NCI-H146 treated with DMSO at 0.1 percent for 48 hours (cell line): ENCODE measurements at regions not wholly inside any gene's neighbourhood (a gene's known extent, or its start where the extent isn't known, plus 50 kb on each side); places are given as distances from the start of the nearest gene placed in this dataset.
"Not testable (repeated sequence)": the region's sequence is repeated elsewhere in the genome, so short reads cannot be mapped to it uniquely, and the experiment has no call there.

Experiments used
- DNase-seq: peaks from one replicate; lab custom pipeline; 2025; ENCODE audit not compliant: unreplicated experiment; lab: John Stamatoyannopoulos, UW

GRCh38 chr21:38613686-38614085 is 115.4 kb upstream of the ERG start:
- no peak for DNase-seq

GRCh38 chr21:38614558-38614957 is 116.3 kb upstream of the ERG start:
- DNase-seq: no peak

- DNase-seq: no peak
Observed at GRCh38 chr21:38619480-38619879, 121.2 kb upstream of the ERG start.

GRCh38 chr21:38619992-38620479 is 121.8 kb upstream of the ERG start:
- DNase-seq: no peak

GRCh38 chr21:38621132-38621531 is 122.9 kb upstream of the ERG start:
- peak; percentile 4 for DNase-seq

GRCh38 chr21:38622081-38622826 is 124.0 kb upstream of the ERG start:
- DNase-seq: no peak

- no peak for DNase-seq
Observed at GRCh38 chr21:38622827-38623209, 124.5 kb upstream of the ERG start.

- no peak for DNase-seq
Observed at GRCh38 chr21:38623552-38623951, 125.3 kb upstream of the ERG start.

GRCh38 chr21:38625000-38625399 is 126.7 kb upstream of the ERG start:
- DNase-seq: no peak

GRCh38 chr21:38626306-38626705 is 128.0 kb upstream of the ERG start:
- DNase-seq: no peak

- peak; percentile 35 for DNase-seq
Observed at GRCh38 chr21:38628349-38628748, 130.1 kb upstream of the ERG start.

- no peak for DNase-seq
Observed at GRCh38 chr21:38631206-38631605, 132.9 kb upstream of the ERG start.

- DNase-seq: no peak
Observed at GRCh38 chr21:38631676-38632075, 133.4 kb upstream of the ERG start.

- no peak for DNase-seq
Observed at GRCh38 chr21:38637161-38637560, 138.9 kb upstream of the ERG start.

GRCh38 chr21:38639571-38640354 is 141.5 kb upstream of the ERG start:
- no peak for DNase-seq

- DNase-seq: not testable (repeated sequence)
Observed at GRCh38 chr21:38640355-38640742, 142.1 kb upstream of the ERG start.

GRCh38 chr21:38643404-38644023 is 145.2 kb upstream of the ERG start:
- DNase-seq: no peak

GRCh38 chr21:38645282-38645681 is 147.0 kb upstream of the ERG start:
- no peak for DNase-seq

- DNase-seq: no peak
Observed at GRCh38 chr21:38646213-38646837, 148.0 kb upstream of the ERG start.

GRCh38 chr21:38649120-38649519 is 150.8 kb upstream of the ERG start:
- no peak for DNase-seq

GRCh38 chr21:38651570-38651969 is 153.3 kb upstream of the ERG start:
- no peak for DNase-seq
